ENCODE measurements at regions not wholly inside any gene's neighbourhood (a gene's known extent, or its start where the extent isn't known, plus 50 kb on each side); places are given as distances from the start of the nearest gene placed in this dataset.

- no peaks in the 10 kb centered on the region for H3K9me3 Mint-ChIP-seq (ENCODE audit: insufficient read depth)
- H3K27ac Mint-ChIP-seq: no peak overlapping the region
- H3K27ac ChIP-seq (ENCODE audit: low read length in 2 of 2): no peak overlapping the region
- TF ChIP-seq, protein P1, sequence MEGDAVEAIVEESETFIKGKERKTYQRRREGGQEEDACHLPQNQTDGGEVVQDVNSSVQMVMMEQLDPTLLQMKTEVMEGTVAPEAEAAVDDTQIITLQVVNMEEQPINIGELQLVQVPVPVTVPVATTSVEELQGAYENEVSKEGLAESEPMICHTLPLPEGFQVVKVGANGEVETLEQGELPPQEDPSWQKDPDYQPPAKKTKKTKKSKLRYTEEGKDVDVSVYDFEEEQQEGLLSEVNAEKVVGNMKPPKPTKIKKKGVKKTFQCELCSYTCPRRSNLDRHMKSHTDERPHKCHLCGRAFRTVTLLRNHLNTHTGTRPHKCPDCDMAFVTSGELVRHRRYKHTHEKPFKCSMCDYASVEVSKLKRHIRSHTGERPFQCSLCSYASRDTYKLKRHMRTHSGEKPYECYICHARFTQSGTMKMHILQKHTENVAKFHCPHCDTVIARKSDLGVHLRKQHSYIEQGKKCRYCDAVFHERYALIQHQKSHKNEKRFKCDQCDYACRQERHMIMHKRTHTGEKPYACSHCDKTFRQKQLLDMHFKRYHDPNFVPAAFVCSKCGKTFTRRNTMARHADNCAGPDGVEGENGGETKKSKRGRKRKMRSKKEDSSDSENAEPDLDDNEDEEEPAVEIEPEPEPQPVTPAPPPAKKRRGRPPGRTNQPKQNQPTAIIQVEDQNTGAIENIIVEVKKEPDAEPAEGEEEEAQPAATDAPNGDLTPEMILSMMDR (IDR thresholded peaks at IDR 0.05): no peak
- no peak for TF ChIP-seq EZH2 (IDR thresholded peaks at IDR 0.05; ENCODE audit: borderline replicate concordance, insufficient read depth, low read depth, low read length, poor library complexity, severe bottlenecking)
- DNase-seq (no peak), ATAC-seq (ENCODE audit: low read depth) (no peak)
- no peaks in the 10 kb centered on the region for H3K27me3 ChIP-seq (replicated peaks in 1 of 4; ENCODE audit: control extremely low read depth in 1 of 4, control insufficient read depth in 3 of 4, insufficient read depth in 4 of 4, low read length in 3 of 4)
- peaks cover 3% of the 10 kb centered on the region for H3K27me3 Mint-ChIP-seq
- WGBS (ENCODE audit: insufficient coverage): 91% methylated on average over 1 of the region's 3 CpGs
- H3K9me3 ChIP-seq (ENCODE audit: control extremely low read depth in 1 of 3, control insufficient read depth in 2 of 3, insufficient read depth in 1 of 3, low read length in 2 of 3): no peaks in the 10 kb centered on the region
- intact Hi-C loops (cut with micrococcal nuclease): no loop called here
- H3K4me3 ChIP-seq (ENCODE audit: control extremely low read depth in 1 of 5, extremely low read depth in 1 of 5, insufficient read depth in 1 of 5, low read depth in 2 of 5, low read length in 4 of 5): no peak overlapping the region
- no peaks in the 10 kb centered on the region for H3K4me1 Mint-ChIP-seq
- no peak overlapping the region for H3K9ac ChIP-seq (ENCODE audit: low read length)
- H3K4me1 ChIP-seq (ENCODE audit: control insufficient read depth in 2 of 2, insufficient read depth in 2 of 2, low read length in 2 of 2): no peaks in the 10 kb centered on the region
- H3K79me2 ChIP-seq (ENCODE audit: control insufficient read depth, insufficient read depth, low read length): no peaks in the 10 kb centered on the region
- no peaks in the 10 kb centered on the region for H3K36me3 ChIP-seq (replicated peaks in 1 of 2; ENCODE audit: control extremely low read depth in 1 of 2, control insufficient read depth in 1 of 2, extremely low read depth in 1 of 2, insufficient read depth in 2 of 2, low read length in 1 of 2)
- H4K20me1 ChIP-seq (ENCODE audit: control insufficient read depth, insufficient read depth, low read length, poor library complexity, severe bottlenecking): no peaks in the 10 kb centered on the region
- ChIA-PET POLR2A (no interaction called here), CTCF (no interaction called here)
- no peak overlapping the region for H3K4me3 Mint-ChIP-seq
- H3K4me2 ChIP-seq (replicated peaks; ENCODE audit: low read depth, low read length, poor library complexity, severe bottlenecking): no peak overlapping the region
- H2AFZ ChIP-seq (ENCODE audit: insufficient read depth, low read depth, low read length, poor library complexity, severe bottlenecking): no peak overlapping the region
Measured at GRCh38 chr16:80024443-80024842, 423.9 kb upstream of the MAF start.

DNA sequence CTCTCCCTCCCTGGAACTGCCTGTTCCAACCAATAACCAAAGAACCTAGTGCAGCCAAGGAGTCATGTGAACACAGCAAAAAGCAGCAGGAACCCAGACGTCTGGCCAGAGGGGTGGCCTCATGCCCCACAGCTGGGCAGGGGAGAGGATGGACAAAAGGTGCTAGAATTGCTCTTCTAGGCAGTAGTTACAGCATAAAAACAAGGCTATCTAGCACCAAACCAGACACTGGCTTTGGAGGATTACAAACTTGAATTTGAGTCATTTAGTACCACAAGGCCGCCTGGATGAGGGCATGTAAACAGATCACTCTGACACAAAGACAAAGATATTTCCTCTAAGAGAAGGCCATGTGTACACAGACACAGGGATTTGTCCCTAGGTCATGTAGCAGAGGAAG is 423.3 kb upstream of the MAF start:
- Histone ChIP-seq H3K79me2 (ENCODE audit: control insufficient read depth, insufficient read depth, low read length) (no peaks in the 10 kb centered on the region), H3K36me3 (replicated peaks in 1 of 2; ENCODE audit: control extremely low read depth in 1 of 2, control insufficient read depth in 1 of 2, extremely low read depth in 1 of 2, insufficient read depth in 2 of 2, low read length in 1 of 2) (no peaks in the 10 kb centered on the region), H2AFZ (ENCODE audit: insufficient read depth, low read depth, low read length, poor library complexity, severe bottlenecking) (no peak overlapping the region), H3K27me3 (replicated peaks in 1 of 4; ENCODE audit: control extremely low read depth in 1 of 4, control insufficient read depth in 3 of 4, insufficient read depth in 4 of 4, low read length in 3 of 4) (no peaks in the 10 kb centered on the region), H3K27ac (ENCODE audit: low read length in 2 of 2) (no peak overlapping the region), H3K9me3 (ENCODE audit: control extremely low read depth in 1 of 3, control insufficient read depth in 2 of 3, insufficient read depth in 1 of 3, low read length in 2 of 3) (no peaks in the 10 kb centered on the region), H3K9ac (ENCODE audit: low read length) (no peak overlapping the region), H3K4me3 (ENCODE audit: control extremely low read depth in 1 of 5, extremely low read depth in 1 of 5, insufficient read depth in 1 of 5, low read depth in 2 of 5, low read length in 4 of 5) (no peak overlapping the region), H3K4me2 (replicated peaks; ENCODE audit: low read depth, low read length, poor library complexity, severe bottlenecking) (no peak overlapping the region), H4K20me1 (ENCODE audit: control insufficient read depth, insufficient read depth, low read length, poor library complexity, severe bottlenecking) (no peaks in the 10 kb centered on the region), H3K4me1 (ENCODE audit: control insufficient read depth in 2 of 2, insufficient read depth in 2 of 2, low read length in 2 of 2) (no peaks in the 10 kb centered on the region)
- ChIA-PET CTCF (no interaction called here), POLR2A (no interaction called here)
- DNase-seq (no peak), ATAC-seq (ENCODE audit: low read depth) (no peak)
- peaks cover 2% of the 10 kb centered on the region for H3K27me3 Mint-ChIP-seq
- 83% methylated on average over 1 of the region's 2 CpGs for WGBS (ENCODE audit: insufficient coverage)
- intact Hi-C loops (cut with micrococcal nuclease): no loop called here
- no peak overlapping the region for H3K4me3 Mint-ChIP-seq
- H3K27ac Mint-ChIP-seq: no peak overlapping the region
- H3K9me3 Mint-ChIP-seq (ENCODE audit: insufficient read depth): no peaks in the 10 kb centered on the region
- TF ChIP-seq, protein P1 (IDR thresholded peaks at IDR 0.05): no peak
- no peak for TF ChIP-seq EZH2 (IDR thresholded peaks at IDR 0.05; ENCODE audit: borderline replicate concordance, insufficient read depth, low read depth, low read length, poor library complexity, severe bottlenecking)
- H3K4me1 Mint-ChIP-seq: no peaks in the 10 kb centered on the region
